Glutamatergic neuron (in vitro differentiated cells): ENCODE measurements at regions not wholly inside any gene's neighbourhood (a gene's known extent, or its start where the extent isn't known, plus 50 kb on each side); places are given as distances from the start of the nearest gene placed in this dataset.

ENCODE experiments used
- DNase-seq: peaks from one replicate; pipeline ENCODE4 v3.0.0; 2022
- H3K27ac Mint-ChIP-seq: one replicate; pipeline ENCODE4 v1.8.0; 2020; ENCODE audit warnings: mild to moderate bottlenecking, mixed read lengths, inconsistent platforms; ENCODE audit not compliant: unreplicated experiment
- H3K27me3 Mint-ChIP-seq: one replicate; pipeline ENCODE4 v1.8.0; 2020; ENCODE audit warnings: mild to moderate bottlenecking, moderate library complexity, mixed read lengths, inconsistent platforms; ENCODE audit not compliant: unreplicated experiment
- H3K36me3 Mint-ChIP-seq: one replicate; pipeline ENCODE4 v1.8.0; 2020; ENCODE audit warnings: mild to moderate bottlenecking, mixed read lengths, inconsistent platforms; ENCODE audit not compliant: unreplicated experiment
- H3K4me1 Mint-ChIP-seq: one replicate; pipeline ENCODE4 v1.8.0; 2020; ENCODE audit warnings: mild to moderate bottlenecking, low read depth, mixed read lengths, inconsistent platforms; ENCODE audit not compliant: unreplicated experiment
- H3K4me3 Mint-ChIP-seq: one replicate; pipeline ENCODE4 v1.8.0; 2020; ENCODE audit warnings: mild to moderate bottlenecking, mixed read lengths, inconsistent platforms; ENCODE audit not compliant: unreplicated experiment
- H3K9me3 Mint-ChIP-seq: one replicate; pipeline ENCODE4 v1.8.0; 2020; ENCODE audit warnings: mild to moderate bottlenecking, moderate library complexity, mixed read lengths, inconsistent platforms; ENCODE audit not compliant: unreplicated experiment
- TF ChIP-seq, protein P1 (sequence below): fragments of 200-600 bp; sonication (generic); IDR thresholded peaks from one replicate; pipeline ENCODE4 v1.5.0; 2021; ENCODE audit not compliant: partially characterized antibody, unreplicated experiment

DNA sequence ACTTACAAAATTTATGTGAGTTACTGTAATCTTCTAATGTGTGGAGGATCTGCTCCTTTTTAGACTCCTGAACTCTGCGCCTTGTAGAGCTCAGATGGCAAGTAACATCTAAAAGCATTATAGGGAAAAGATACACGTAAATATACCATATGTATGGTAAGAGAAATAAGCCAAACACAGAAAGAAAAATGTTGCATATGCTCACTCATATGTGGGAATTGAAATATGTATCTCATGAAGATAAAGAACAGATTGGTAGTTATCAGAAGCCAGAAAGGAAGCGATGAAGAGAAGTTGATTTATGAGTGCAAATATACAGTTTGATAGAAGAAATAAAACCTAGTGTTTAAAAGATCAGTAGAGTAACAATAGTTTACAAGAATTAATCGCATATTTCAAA lies 815.0 kb upstream of the MAN1A1 start:
- no peak for DNase-seq
- H3K27ac Mint-ChIP-seq = no peak overlapping the region
- H3K4me3 Mint-ChIP-seq = no peak overlapping the region
- no peaks in the 10 kb centered on the region for H3K4me1 Mint-ChIP-seq
- no peaks in the 10 kb centered on the region for H3K36me3 Mint-ChIP-seq
- no peaks in the 10 kb centered on the region for H3K9me3 Mint-ChIP-seq
- TF ChIP-seq, protein P1, sequence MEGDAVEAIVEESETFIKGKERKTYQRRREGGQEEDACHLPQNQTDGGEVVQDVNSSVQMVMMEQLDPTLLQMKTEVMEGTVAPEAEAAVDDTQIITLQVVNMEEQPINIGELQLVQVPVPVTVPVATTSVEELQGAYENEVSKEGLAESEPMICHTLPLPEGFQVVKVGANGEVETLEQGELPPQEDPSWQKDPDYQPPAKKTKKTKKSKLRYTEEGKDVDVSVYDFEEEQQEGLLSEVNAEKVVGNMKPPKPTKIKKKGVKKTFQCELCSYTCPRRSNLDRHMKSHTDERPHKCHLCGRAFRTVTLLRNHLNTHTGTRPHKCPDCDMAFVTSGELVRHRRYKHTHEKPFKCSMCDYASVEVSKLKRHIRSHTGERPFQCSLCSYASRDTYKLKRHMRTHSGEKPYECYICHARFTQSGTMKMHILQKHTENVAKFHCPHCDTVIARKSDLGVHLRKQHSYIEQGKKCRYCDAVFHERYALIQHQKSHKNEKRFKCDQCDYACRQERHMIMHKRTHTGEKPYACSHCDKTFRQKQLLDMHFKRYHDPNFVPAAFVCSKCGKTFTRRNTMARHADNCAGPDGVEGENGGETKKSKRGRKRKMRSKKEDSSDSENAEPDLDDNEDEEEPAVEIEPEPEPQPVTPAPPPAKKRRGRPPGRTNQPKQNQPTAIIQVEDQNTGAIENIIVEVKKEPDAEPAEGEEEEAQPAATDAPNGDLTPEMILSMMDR = no peak
- no peaks in the 10 kb centered on the region for H3K27me3 Mint-ChIP-seq

DNA sequence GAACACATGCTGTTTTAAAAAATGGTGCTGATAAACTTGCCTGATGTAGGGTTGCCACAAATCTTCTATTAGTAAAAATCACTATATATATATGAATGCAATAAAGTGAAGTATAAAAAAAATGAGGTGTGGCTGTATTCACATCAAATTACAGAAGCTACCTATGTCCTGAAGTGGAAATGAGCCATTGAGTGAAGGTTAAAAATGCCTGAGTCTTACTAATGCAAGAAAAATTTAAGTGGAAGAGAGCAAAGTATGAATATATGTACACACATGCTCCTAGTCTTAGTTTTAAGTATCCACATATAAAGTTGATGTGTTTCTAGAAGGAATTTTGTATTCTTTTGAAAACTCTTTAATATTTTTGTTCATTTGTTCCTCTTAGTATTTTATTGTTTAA lies 808.3 kb upstream of the MAN1A1 start:
- Mint-ChIP-seq H3K27me3 (no peaks in the 10 kb centered on the region), H3K4me1 (no peaks in the 10 kb centered on the region), H3K36me3 (no peaks in the 10 kb centered on the region), H3K9me3 (no peaks in the 10 kb centered on the region), H3K27ac (no peak overlapping the region), H3K4me3 (no peak overlapping the region)
- TF ChIP-seq, protein P1 = no peak
- no peak for DNase-seq

- no peak for DNase-seq
- TF ChIP-seq, protein P1 = peak; percentile 45
- H3K27ac Mint-ChIP-seq = no peak overlapping the region
- H3K9me3 Mint-ChIP-seq = peaks cover 6% of the 10 kb centered on the region
- no peaks in the 10 kb centered on the region for H3K27me3 Mint-ChIP-seq
- no peaks in the 10 kb centered on the region for H3K4me1 Mint-ChIP-seq
- H3K4me3 Mint-ChIP-seq = no peak overlapping the region
- H3K36me3 Mint-ChIP-seq = peaks cover 5% of the 10 kb centered on the region
Measured at GRCh38 chr6:120147071-120147871, 797.7 kb upstream of the MAN1A1 start.

DNA sequence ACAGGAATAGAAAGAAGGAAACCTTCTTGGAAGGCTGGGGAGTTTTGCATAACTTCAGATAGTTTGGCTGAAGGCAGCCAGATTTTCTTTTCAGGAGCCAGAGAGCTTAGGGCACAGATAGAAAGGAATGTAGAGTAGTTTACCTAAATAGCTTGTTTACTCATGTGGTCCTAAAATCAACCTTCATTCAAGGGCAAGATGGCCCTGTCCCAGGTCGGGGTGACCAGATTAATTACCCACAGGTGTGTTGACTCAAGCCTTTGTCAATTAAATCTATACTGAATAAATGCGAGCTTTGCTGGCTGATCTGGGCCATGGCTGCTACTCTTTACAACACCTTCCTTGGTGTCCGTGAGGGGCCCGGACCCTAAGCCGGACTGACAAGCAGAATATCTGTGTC lies 792.0 kb upstream of the MAN1A1 start:
- TF ChIP-seq, protein P1 = no peak
- Mint-ChIP-seq H3K9me3 (no peaks in the 10 kb centered on the region), H3K4me1 (no peaks in the 10 kb centered on the region), H3K27ac (no peak overlapping the region), H3K27me3 (no peaks in the 10 kb centered on the region), H3K36me3 (no peaks in the 10 kb centered on the region), H3K4me3 (no peak overlapping the region)
- DNase-seq = no peak

DNA sequence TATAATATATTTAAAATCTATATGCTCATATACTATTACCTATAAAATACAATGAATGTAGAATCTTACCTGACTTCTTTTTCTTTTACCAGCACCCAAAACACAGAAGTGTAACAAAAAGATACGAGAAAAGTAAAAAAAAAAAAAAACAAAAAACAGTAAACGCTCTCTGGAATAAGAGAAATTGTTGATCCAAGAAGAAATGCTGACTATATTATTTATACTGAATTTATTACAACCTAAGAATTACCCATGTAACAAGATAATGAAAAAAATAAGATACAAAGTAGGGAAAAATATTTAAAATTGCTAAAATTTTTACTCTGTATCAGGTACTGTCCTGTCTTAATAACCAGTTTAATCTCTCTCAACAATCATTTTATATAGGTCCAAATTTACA lies 787.9 kb upstream of the MAN1A1 start:
- Mint-ChIP-seq H3K9me3 (no peaks in the 10 kb centered on the region), H3K4me3 (no peak overlapping the region)

More for the DNA sequence above, 787.9 kb upstream of the MAN1A1 start:
- H3K4me1 Mint-ChIP-seq = no peaks in the 10 kb centered on the region
- H3K27ac Mint-ChIP-seq = no peak overlapping the region
- H3K36me3 Mint-ChIP-seq = no peaks in the 10 kb centered on the region
- H3K27me3 Mint-ChIP-seq = no peaks in the 10 kb centered on the region
- TF ChIP-seq, protein P1 = no peak
- DNase-seq = no peak
